ENCODE measurements at regions not wholly inside any gene's neighbourhood (a gene's known extent, or its start where the extent isn't known, plus 50 kb on each side); places are given as distances from the start of the nearest gene placed in this dataset.

- Histone ChIP-seq H3K9ac (no peak overlapping the region), H2AFZ (replicated peaks) (no peak overlapping the region), H3K27ac (no peak overlapping the region), H3F3A (ENCODE audit: low read depth) (no peaks in the 10 kb centered on the region), H4K20me1 (ENCODE audit: low read depth) (no peaks in the 10 kb centered on the region), H3K9me3 (ENCODE audit: low read depth) (no peaks in the 10 kb centered on the region), H3K4me1 (no peaks in the 10 kb centered on the region), H3K4me2 (no peak overlapping the region), H3K4me3 (no peak overlapping the region), H3K27me3 (no peaks in the 10 kb centered on the region), H3K79me2 (ENCODE audit: low read depth) (no peaks in the 10 kb centered on the region), H3K36me3 (no peaks in the 10 kb centered on the region)
- no peak for DNase-seq (ENCODE audit: low spot score)
- Mint-ChIP-seq H3K9me3 (no peaks in the 10 kb centered on the region), H3K27me3 (ENCODE audit: insufficient read depth, low read depth) (no peaks in the 10 kb centered on the region), H3K27ac (no peak overlapping the region), H3K4me1 (peaks cover 15% of the 10 kb centered on the region), H3K4me3 (no peak overlapping the region), H3K36me3 (peaks cover 2% of the 10 kb centered on the region)
- TF ChIP-seq CTCF (IDR thresholded peaks at IDR 0.05) = no peak
- no peak for TF ChIP-seq EZH2phosphoT487 (IDR thresholded peaks at IDR 0.05)
- no peak for TF ChIP-seq EZH2 (IDR thresholded peaks at IDR 0.05)
These were observed 514.0 kb upstream of the TMPO start for GRCh38 chr12:98001430-98001829.

- Histone ChIP-seq H3K36me3 (no peaks in the 10 kb centered on the region), H3K27ac (no peak overlapping the region)
These were observed 512.4 kb upstream of the TMPO start for GRCh38 chr12:98002887-98003493.

GRCh38 chr12:98007963-98008362 is 507.4 kb upstream of the TMPO start:
- Mint-ChIP-seq H3K36me3 (no peaks in the 10 kb centered on the region), H3K27ac (no peak overlapping the region), H3K4me3 (no peak overlapping the region), H3K9me3 (peaks cover 2% of the 10 kb centered on the region), H3K27me3 (ENCODE audit: insufficient read depth, low read depth) (peaks cover 4% of the 10 kb centered on the region), H3K4me1 (peaks cover 8% of the 10 kb centered on the region)
- H3K27me3 ChIP-seq = no peaks in the 10 kb centered on the region
- TF ChIP-seq EZH2phosphoT487 (IDR thresholded peaks at IDR 0.05) (no peak), CTCF (IDR thresholded peaks at IDR 0.05) (no peak), EZH2 (IDR thresholded peaks at IDR 0.05) (no peak)
- H2AFZ ChIP-seq (replicated peaks) = no peak overlapping the region
- H3K36me3 ChIP-seq = no peaks in the 10 kb centered on the region
- peaks cover 8% of the 10 kb centered on the region for H3F3A ChIP-seq (ENCODE audit: low read depth)
- H3K79me2 ChIP-seq (ENCODE audit: low read depth) = no peaks in the 10 kb centered on the region
- no peak overlapping the region for H3K27ac ChIP-seq
- no peaks in the 10 kb centered on the region for H4K20me1 ChIP-seq (ENCODE audit: low read depth)
- peaks cover 13% of the 10 kb centered on the region for H3K4me1 ChIP-seq
- H3K9me3 ChIP-seq (ENCODE audit: low read depth) = no peaks in the 10 kb centered on the region
- H3K4me2 ChIP-seq = no peak overlapping the region
- H3K4me3 ChIP-seq = no peak overlapping the region
- no peak for DNase-seq (ENCODE audit: low spot score)
- no peak overlapping the region for H3K9ac ChIP-seq

More at GRCh38 chr12:98002887-98003493, 512.4 kb upstream of the TMPO start:
- no peaks in the 10 kb centered on the region for H4K20me1 ChIP-seq (ENCODE audit: low read depth)
- H3K36me3 Mint-ChIP-seq = peaks cover 2% of the 10 kb centered on the region
- no peak overlapping the region for H3K27ac Mint-ChIP-seq
- H3K79me2 ChIP-seq (ENCODE audit: low read depth) = no peaks in the 10 kb centered on the region
- no peaks in the 10 kb centered on the region for H3K9me3 ChIP-seq (ENCODE audit: low read depth)
- H3K4me1 Mint-ChIP-seq = peaks cover 15% of the 10 kb centered on the region
- H3K27me3 ChIP-seq = no peaks in the 10 kb centered on the region
- H3K4me3 ChIP-seq = no peak overlapping the region
- H3K27me3 Mint-ChIP-seq (ENCODE audit: insufficient read depth, low read depth) = no peaks in the 10 kb centered on the region
- no peaks in the 10 kb centered on the region for H3K4me1 ChIP-seq
- H3K9me3 Mint-ChIP-seq = no peaks in the 10 kb centered on the region
- peak; percentile 75 for TF ChIP-seq CTCF (IDR thresholded peaks at IDR 0.05)
- no peak for TF ChIP-seq EZH2 (IDR thresholded peaks at IDR 0.05)
- H3K4me3 Mint-ChIP-seq = no peak overlapping the region
- H2AFZ ChIP-seq (replicated peaks) = peak overlapping the region; percentile 92
- no peak overlapping the region for H3K9ac ChIP-seq
- no peak overlapping the region for H3K4me2 ChIP-seq
- peak; percentile 77 for DNase-seq (ENCODE audit: low spot score)
- no peaks in the 10 kb centered on the region for H3F3A ChIP-seq (ENCODE audit: low read depth)
